Mammary epithelial cell (primary cell): ENCODE measurements at regions not wholly inside any gene's neighbourhood (a gene's known extent, or its start where the extent isn't known, plus 50 kb on each side); places are given as distances from the start of the nearest gene placed in this dataset.
"Not testable (repeated sequence)": the region's sequence is repeated elsewhere in the genome, so short reads cannot be mapped to it uniquely, and the experiment has no call there.

Experiments
- EZH2 ChIP-seq: IDR thresholded peaks from 2 replicates; pipeline ENCODE4 v1.6.1; 2012; ENCODE audit warnings: low read length, inconsistent platforms, borderline replicate concordance
- TF ChIP-seq, protein P1 (sequence below), 2 donors: IDR thresholded peaks in 1 of 2; conservative IDR thresholded peaks in 1 of 2; 2 replicates each; pipeline ENCODE4 v1.5.1; 2011 to 2012; ENCODE audit warnings: inconsistent platforms in 2 of 2, low read length in 2 of 2, mild to moderate bottlenecking in 2 of 2, control low read depth in 1 of 2, low read depth in 1 of 2; ENCODE audit not compliant: insufficient read depth in 1 of 2; ENCODE audit errors: extremely low read depth in 1 of 2

DNA sequence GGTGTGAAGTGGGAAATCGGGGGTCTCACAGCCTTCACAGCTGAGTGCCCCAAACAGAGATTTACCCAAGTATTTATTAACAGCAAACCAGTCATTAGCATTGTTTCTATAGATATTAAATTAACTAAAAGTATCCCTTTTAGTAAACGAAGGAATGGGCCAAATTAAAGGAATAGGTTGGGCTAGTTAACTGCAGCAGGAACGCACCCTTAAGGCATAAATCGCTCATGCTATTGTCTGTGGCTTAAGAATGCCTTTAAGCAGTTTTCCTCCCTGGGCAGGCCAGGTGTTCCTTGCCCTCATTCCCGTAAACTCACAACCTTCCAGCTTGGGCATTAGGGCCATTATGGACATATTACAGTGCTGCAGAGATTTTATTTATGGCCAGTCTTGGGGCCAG lies 167.5 kb upstream of the PIK3R1 start:
- TF ChIP-seq, protein P1, sequence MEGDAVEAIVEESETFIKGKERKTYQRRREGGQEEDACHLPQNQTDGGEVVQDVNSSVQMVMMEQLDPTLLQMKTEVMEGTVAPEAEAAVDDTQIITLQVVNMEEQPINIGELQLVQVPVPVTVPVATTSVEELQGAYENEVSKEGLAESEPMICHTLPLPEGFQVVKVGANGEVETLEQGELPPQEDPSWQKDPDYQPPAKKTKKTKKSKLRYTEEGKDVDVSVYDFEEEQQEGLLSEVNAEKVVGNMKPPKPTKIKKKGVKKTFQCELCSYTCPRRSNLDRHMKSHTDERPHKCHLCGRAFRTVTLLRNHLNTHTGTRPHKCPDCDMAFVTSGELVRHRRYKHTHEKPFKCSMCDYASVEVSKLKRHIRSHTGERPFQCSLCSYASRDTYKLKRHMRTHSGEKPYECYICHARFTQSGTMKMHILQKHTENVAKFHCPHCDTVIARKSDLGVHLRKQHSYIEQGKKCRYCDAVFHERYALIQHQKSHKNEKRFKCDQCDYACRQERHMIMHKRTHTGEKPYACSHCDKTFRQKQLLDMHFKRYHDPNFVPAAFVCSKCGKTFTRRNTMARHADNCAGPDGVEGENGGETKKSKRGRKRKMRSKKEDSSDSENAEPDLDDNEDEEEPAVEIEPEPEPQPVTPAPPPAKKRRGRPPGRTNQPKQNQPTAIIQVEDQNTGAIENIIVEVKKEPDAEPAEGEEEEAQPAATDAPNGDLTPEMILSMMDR (conservative IDR thresholded peaks at IDR 0.05 in 1 of 2, IDR thresholded peaks at IDR 0.05 in 1 of 2; ENCODE audit: extremely low read depth in 1 of 2, insufficient read depth in 1 of 2, low read depth in 1 of 2, low read length in 2 of 2), result not testable (repeated sequence)
- TF ChIP-seq EZH2, result not testable (repeated sequence)
